Type B pancreatic cell (in vitro differentiated cells): ENCODE measurements at regions not wholly inside any gene's neighbourhood (a gene's known extent, or its start where the extent isn't known, plus 50 kb on each side); places are given as distances from the start of the nearest gene placed in this dataset.
A peak's percentile ranks its signal among the peaks of the same experiment; 100 is the strongest.
"Not testable (repeated sequence)": the region's sequence is repeated elsewhere in the genome, so short reads cannot be mapped to it uniquely, and the experiment has no call there.

ENCODE experiments used
- DNase-seq: peaks from one replicate; pipeline ENCODE4 v3.0.0; 2021; ENCODE audit warnings: mixed read lengths; ENCODE audit not compliant: unreplicated experiment; ENCODE audit errors: extremely low spot score
- H3K27ac Mint-ChIP-seq: 2 replicates; pipeline ENCODE4 v1.8.0; 2021; ENCODE audit warnings: mild to moderate bottlenecking, mixed read lengths
- H3K27me3 Mint-ChIP-seq: 2 replicates; pipeline ENCODE4 v1.8.0; 2021; ENCODE audit warnings: mixed read lengths
- H3K36me3 Mint-ChIP-seq: 2 replicates; pipeline ENCODE4 v1.8.0; 2021; ENCODE audit warnings: mixed read lengths
- H3K4me1 Mint-ChIP-seq: one replicate; pipeline ENCODE4 v1.8.0; 2021; ENCODE audit warnings: mixed read lengths; ENCODE audit not compliant: unreplicated experiment
- H3K4me3 Mint-ChIP-seq: 2 replicates; pipeline ENCODE4 v1.8.0; 2021; ENCODE audit warnings: mild to moderate bottlenecking, mixed read lengths
- H3K9me3 Mint-ChIP-seq: 2 replicates; pipeline ENCODE4 v1.8.0; 2021; ENCODE audit warnings: mixed read lengths
- TF ChIP-seq, protein P1 (sequence below): fragments of 200-600 bp; sonication (generic); conservative IDR thresholded peaks from 2 replicates; pipeline ENCODE4 v1.5.0; 2021; ENCODE audit warnings: antibody characterized with exemption, mild to moderate bottlenecking

GRCh38 chr10:53045315-53045714, 272.7 kb upstream of the MBL2 start:
- TF ChIP-seq, protein P1, sequence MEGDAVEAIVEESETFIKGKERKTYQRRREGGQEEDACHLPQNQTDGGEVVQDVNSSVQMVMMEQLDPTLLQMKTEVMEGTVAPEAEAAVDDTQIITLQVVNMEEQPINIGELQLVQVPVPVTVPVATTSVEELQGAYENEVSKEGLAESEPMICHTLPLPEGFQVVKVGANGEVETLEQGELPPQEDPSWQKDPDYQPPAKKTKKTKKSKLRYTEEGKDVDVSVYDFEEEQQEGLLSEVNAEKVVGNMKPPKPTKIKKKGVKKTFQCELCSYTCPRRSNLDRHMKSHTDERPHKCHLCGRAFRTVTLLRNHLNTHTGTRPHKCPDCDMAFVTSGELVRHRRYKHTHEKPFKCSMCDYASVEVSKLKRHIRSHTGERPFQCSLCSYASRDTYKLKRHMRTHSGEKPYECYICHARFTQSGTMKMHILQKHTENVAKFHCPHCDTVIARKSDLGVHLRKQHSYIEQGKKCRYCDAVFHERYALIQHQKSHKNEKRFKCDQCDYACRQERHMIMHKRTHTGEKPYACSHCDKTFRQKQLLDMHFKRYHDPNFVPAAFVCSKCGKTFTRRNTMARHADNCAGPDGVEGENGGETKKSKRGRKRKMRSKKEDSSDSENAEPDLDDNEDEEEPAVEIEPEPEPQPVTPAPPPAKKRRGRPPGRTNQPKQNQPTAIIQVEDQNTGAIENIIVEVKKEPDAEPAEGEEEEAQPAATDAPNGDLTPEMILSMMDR, result no peak
- Mint-ChIP-seq H3K36me3 (no peaks in the 10 kb centered on the region), H3K9me3 (no peaks in the 10 kb centered on the region), H3K27me3 (no peaks in the 10 kb centered on the region), H3K27ac (no peak overlapping the region), H3K4me3 (no peak overlapping the region), H3K4me1 (no peaks in the 10 kb centered on the region)
- no peak for DNase-seq

DNA sequence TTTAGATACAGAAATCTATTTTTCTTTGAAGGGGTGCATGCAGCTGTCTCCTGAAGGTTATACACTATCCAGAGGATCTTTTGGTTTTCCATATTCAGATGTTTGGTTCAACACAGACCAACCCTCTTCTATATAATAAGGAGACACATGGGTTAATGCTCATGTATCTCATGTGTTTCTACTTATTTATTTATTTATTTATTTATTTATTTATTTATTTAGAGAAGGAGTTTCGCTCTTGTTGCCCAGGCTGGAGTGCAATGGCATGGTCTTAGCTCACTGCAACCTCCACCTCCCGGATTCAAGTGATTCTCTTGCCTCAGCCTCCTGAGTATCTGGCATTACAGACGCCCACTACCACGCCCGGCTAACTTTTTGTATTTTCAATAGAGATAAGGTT, 263.2 kb upstream of the MBL2 start:
- H3K27me3 Mint-ChIP-seq, H3K27ac Mint-ChIP-seq: not testable (repeated sequence)

GRCh38 chr10:53033396-53033795, 260.8 kb upstream of the MBL2 start:
- H3K4me1 Mint-ChIP-seq, result peaks cover 12% of the 10 kb centered on the region
- TF ChIP-seq, protein P1, result no peak
- no peaks in the 10 kb centered on the region for H3K36me3 Mint-ChIP-seq
- H3K27ac Mint-ChIP-seq, result no peak overlapping the region
- no peak for DNase-seq
- no peak overlapping the region for H3K4me3 Mint-ChIP-seq
- H3K9me3 Mint-ChIP-seq, result no peaks in the 10 kb centered on the region
- no peaks in the 10 kb centered on the region for H3K27me3 Mint-ChIP-seq

More for the DNA sequence above, 263.2 kb upstream of the MBL2 start:
- DNase-seq, H3K4me3 Mint-ChIP-seq, H3K9me3 Mint-ChIP-seq, H3K36me3 Mint-ChIP-seq, H3K4me1 Mint-ChIP-seq: not testable (repeated sequence)

DNA sequence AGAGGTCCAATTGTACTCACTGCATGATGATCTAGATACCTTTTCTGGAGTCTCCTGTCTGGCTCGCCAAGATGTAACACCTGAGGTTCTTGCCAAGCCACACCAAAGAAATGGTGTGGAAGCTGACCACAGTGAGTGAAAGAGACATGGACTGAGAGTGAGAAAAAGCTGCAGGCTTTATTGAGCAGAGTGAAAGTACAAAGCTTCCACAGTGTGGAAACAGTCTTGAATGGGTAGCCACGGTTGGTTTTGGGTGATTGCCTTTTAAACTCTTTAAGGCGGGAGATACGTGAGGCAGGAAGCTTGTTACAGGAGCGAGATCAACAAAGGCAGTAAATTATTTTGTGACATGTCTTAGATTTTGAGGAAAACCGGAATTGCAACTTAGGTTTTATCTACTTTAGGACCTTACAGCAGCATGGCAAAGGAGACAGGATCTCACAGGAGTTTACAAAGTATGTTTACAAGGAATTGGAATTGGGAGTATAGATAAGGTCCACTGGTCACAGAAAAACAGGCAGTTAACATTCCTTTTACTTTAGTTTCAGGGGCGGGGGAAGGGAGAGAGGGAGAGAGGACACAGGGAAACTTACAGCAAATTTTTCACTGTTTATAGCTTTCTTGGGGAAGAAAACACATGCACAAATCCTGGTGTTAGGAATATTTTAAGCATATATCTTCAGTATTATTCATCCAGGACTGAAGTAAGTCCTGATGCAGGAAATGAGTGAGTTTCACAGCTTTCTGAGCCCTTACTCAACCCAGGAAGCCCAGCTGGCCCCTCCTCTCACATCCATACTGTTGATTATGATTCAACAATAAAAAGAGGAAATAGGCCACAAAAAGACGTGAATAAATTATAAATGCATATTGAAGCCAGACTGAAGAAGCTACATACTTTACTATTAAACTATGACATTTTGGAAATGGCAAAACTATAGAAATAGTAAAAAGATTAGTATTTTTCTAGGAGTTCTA, 257.6 kb upstream of the MBL2 start:
- Mint-ChIP-seq H3K27ac (peak overlapping the region; percentile 94), H3K4me3 (peak overlapping the region; percentile 79), H3K4me1 (peaks cover 23% of the 10 kb centered on the region)
- not testable (repeated sequence) for H3K27me3 Mint-ChIP-seq, DNase-seq, H3K9me3 Mint-ChIP-seq, H3K36me3 Mint-ChIP-seq

- Mint-ChIP-seq H3K4me1 (peaks cover 26% of the 10 kb centered on the region), H3K4me3 (peak overlapping the region; percentile 79), H3K9me3 (no peaks in the 10 kb centered on the region), H3K27ac (peak overlapping the region; percentile 94), H3K27me3 (no peaks in the 10 kb centered on the region), H3K36me3 (no peaks in the 10 kb centered on the region)
- TF ChIP-seq, protein P1, result no peak
- no peak for DNase-seq
Measured at GRCh38 chr10:53029449-53029848, 256.9 kb upstream of the MBL2 start.

DNA sequence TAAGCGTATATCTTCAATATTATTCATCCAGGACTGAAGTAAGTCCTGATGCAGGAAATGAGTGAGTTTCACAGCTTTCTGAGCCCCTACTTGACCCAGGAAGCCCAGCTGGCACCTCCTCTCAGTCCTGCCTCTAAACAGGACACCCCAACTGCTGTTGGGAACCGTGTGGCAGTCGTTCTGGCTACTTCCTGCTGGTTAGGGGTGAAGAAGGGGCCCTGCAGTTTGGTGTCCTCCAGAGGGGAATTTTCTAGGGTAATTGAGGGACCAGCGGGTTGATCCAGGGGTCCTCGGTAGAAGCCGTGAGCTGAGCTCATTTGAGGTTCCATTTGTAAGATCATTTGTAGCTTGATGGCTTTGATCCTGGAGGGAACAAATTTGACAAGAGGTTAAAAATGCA, 253.2 kb upstream of the MBL2 start:
- Mint-ChIP-seq H3K4me1 (peaks cover 36% of the 10 kb centered on the region), H3K4me3 (peak overlapping the region; percentile 72), H3K27ac (peak overlapping the region; percentile 92)
- not testable (repeated sequence) for H3K9me3 Mint-ChIP-seq, H3K27me3 Mint-ChIP-seq, H3K36me3 Mint-ChIP-seq, DNase-seq

DNA sequence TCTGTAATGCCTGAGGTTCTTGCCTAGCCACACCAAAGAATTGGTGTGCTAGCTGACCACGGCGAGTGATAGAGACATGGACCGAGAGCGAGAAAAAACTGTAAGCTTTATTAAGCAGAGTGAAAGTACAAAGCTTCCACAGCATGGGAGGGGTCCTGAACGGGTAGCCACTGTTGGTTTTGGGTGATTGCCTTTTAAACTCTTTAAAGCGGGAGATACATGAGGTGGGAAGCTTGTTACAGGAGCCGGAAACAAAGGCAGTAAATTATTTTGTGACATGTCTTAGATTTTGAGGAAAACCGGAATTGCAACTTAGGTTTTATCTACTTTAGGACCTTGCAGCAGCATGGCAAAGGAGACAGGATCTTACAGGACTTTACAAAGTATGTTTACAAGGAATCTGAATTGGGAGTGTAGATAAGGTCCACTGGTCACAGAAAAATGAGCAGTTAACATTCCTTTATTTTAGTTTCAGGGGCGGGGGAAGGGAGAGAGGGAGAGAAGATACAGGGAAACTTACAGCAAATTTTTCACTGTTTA, 252.7 kb upstream of the MBL2 start:
- TF ChIP-seq, protein P1, result no peak
- Mint-ChIP-seq H3K9me3 (peaks cover under 1% of the 10 kb centered on the region), H3K27me3 (no peaks in the 10 kb centered on the region), H3K36me3 (peaks cover under 1% of the 10 kb centered on the region), H3K27ac (peak overlapping the region; percentile 92), H3K4me1 (peaks cover 31% of the 10 kb centered on the region), H3K4me3 (peak overlapping the region; percentile 72)
- no peak for DNase-seq
